ENCODE measurements at regions not wholly inside any gene's neighbourhood (a gene's known extent, or its start where the extent isn't known, plus 50 kb on each side); places are given as distances from the start of the nearest gene placed in this dataset.

GRCh38 chr1:230501242-230501641 lies 75.1 kb upstream of the PGBD5 start:
- no peak overlapping the region for H3K4me3 ChIP-seq (ENCODE audit: low read length)
- H3K4me1 ChIP-seq (ENCODE audit: control insufficient read depth, insufficient read depth, low read length) = no peaks in the 10 kb centered on the region
- no peaks in the 10 kb centered on the region for H3K9me3 ChIP-seq (ENCODE audit: control insufficient read depth, low read length)
- intact Hi-C loops (cut with DNase I) = no loop called here
- WGBS = 75% methylated on average over 2 of the region's 2 CpGs
- H3K27ac ChIP-seq (ENCODE audit: low read length) = no peak overlapping the region
- H3K27me3 ChIP-seq (ENCODE audit: control insufficient read depth, insufficient read depth) = no peaks in the 10 kb centered on the region
- ATAC-seq (no peak), DNase-seq (no peak)

DNA sequence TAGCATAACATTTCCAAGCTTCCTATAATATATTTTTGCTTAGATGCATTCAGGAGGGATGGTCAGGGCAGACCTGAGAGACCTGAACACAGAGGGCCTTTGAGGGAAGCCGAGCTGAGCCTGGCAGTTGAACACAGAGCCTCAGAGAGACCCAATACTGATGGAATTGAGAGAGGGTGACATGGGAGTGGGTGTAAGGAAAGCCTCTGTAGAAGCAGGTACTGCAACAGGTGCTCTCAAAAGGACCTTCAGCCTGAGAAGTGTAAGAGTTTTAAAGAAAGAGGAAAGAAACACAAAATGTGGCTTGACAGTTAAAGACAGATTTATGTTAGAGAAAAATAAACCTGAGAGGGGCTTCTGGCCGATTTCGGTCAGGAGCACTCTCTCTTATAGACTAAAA lies 73.9 kb upstream of the PGBD5 start:
- Histone ChIP-seq H3K27me3 (ENCODE audit: control insufficient read depth, insufficient read depth) (no peaks in the 10 kb centered on the region), H3K9me3 (ENCODE audit: control insufficient read depth, low read length) (no peaks in the 10 kb centered on the region), H3K4me1 (ENCODE audit: control insufficient read depth, insufficient read depth, low read length) (no peaks in the 10 kb centered on the region), H3K4me3 (ENCODE audit: low read length) (no peak overlapping the region), H3K27ac (ENCODE audit: low read length) (no peak overlapping the region)
- ATAC-seq = no peak
- WGBS = 81% methylated on average over 3 of the region's 3 CpGs
- DNase-seq = no peak
- intact Hi-C loops (cut with DNase I) = no loop called here

- H3K27ac ChIP-seq (ENCODE audit: low read length) = no peak overlapping the region
- H3K4me1 ChIP-seq (ENCODE audit: control insufficient read depth, insufficient read depth, low read length) = no peaks in the 10 kb centered on the region
- no peak for DNase-seq
- H3K4me3 ChIP-seq (ENCODE audit: low read length) = no peak overlapping the region
- no peak for ATAC-seq
- intact Hi-C loops (cut with DNase I) = no loop called here
- 86% methylated on average over 4 of the region's 4 CpGs for WGBS
- H3K27me3 ChIP-seq (ENCODE audit: control insufficient read depth, insufficient read depth) = no peaks in the 10 kb centered on the region
- no peaks in the 10 kb centered on the region for H3K9me3 ChIP-seq (ENCODE audit: control insufficient read depth, low read length)
These were observed 73.4 kb upstream of the PGBD5 start for GRCh38 chr1:230499496-230499895.

DNA sequence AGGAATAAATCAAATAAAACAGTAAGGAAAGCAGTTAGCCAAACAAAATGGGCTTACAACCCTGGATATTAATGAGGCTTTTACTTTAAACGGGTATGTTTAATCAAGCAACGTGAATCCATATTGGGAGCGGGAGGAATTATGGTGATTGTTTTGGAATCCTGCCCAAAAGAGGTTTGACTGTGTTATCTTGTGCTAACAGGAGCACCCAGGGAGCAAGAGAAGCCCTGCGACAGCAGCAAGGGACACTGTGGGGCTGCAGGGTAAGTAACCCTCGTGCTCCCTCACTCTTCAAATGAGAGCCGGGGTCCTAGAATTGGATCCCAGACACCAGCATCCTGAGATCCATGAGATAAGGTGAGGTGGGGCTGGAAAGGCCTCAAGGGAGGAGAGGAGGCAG lies 72.6 kb upstream of the PGBD5 start:
- intact Hi-C loops (cut with DNase I) = no loop called here
- Histone ChIP-seq H3K27me3 (ENCODE audit: control insufficient read depth, insufficient read depth) (no peaks in the 10 kb centered on the region), H3K4me1 (ENCODE audit: control insufficient read depth, insufficient read depth, low read length) (no peaks in the 10 kb centered on the region), H3K27ac (ENCODE audit: low read length) (no peak overlapping the region), H3K9me3 (ENCODE audit: control insufficient read depth, low read length) (no peaks in the 10 kb centered on the region), H3K4me3 (ENCODE audit: low read length) (no peak overlapping the region)
- WGBS = 45% methylated on average over 6 of the region's 6 CpGs
- ATAC-seq (no peak), DNase-seq (no peak)

DNA sequence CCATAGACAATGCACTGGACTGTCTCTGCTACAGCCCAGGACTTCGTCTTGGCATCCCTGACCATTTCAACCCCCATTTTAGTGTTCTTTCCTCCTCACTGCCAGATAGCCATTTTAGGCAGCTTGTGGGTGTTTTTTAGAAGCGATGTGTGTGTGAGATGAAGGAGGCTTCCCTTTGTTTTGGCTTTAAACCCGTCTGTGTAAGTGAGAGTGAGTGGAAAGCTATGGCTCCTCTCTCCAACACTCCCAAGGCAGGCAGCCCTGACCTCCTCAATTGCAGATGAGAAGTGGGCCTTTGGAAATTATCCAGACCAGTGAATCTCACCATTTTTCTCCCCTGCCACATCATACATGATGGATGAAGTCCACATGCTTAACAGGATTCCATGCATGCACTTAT lies 70.3 kb upstream of the PGBD5 start:
- ATAC-seq (no peak), DNase-seq (no peak)
- no peaks in the 10 kb centered on the region for H3K4me1 ChIP-seq (ENCODE audit: control insufficient read depth, insufficient read depth, low read length)
- H3K9me3 ChIP-seq (ENCODE audit: control insufficient read depth, low read length) = no peaks in the 10 kb centered on the region
- intact Hi-C loops (cut with DNase I) = no loop called here
- no peaks in the 10 kb centered on the region for H3K27me3 ChIP-seq (ENCODE audit: control insufficient read depth, insufficient read depth)
- H3K27ac ChIP-seq (ENCODE audit: low read length) = no peak overlapping the region
- H3K4me3 ChIP-seq (ENCODE audit: low read length) = no peak overlapping the region
- 37% methylated on average over 3 of the region's 3 CpGs for WGBS

GRCh38 chr1:230495891-230496385 lies 69.8 kb upstream of the PGBD5 start:
- intact Hi-C loops (cut with DNase I) = no loop called here
- H3K4me3 ChIP-seq (ENCODE audit: low read length) = peak overlapping the region; percentile 30
- ATAC-seq = peak; percentile 39 to 54
- DNase-seq = peak; percentile 33 to 60 (median 55)
- H3K27ac ChIP-seq (ENCODE audit: low read length) = no peak overlapping the region
- H3K4me1 ChIP-seq (ENCODE audit: control insufficient read depth, insufficient read depth, low read length) = no peaks in the 10 kb centered on the region
- H3K9me3 ChIP-seq (ENCODE audit: control insufficient read depth, low read length) = no peaks in the 10 kb centered on the region
- no peaks in the 10 kb centered on the region for H3K27me3 ChIP-seq (ENCODE audit: control insufficient read depth, insufficient read depth)
- WGBS = 60% methylated on average over 11 of the region's 11 CpGs

DNA sequence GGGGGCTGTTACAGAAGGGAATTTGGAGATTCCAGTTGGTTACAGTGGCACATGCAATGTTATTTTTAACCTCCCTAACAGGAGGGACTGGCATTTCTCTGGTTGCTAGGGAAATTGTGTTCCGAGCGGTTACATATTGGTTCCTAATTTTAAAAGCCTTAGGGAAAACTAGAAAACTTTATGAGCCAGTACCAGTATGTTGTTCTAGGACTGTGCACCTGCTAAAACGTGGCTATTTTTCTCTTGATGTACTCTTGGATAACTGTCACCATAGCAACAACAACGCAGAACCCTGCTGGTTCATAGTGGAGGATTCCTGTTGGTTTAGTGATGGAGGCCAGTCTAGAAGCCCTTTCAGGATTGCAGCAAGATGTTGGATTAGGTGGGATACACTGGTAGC lies 68.9 kb upstream of the PGBD5 start:
- WGBS = 79% methylated on average over 4 of the region's 4 CpGs
- H3K27me3 ChIP-seq (ENCODE audit: control insufficient read depth, insufficient read depth) = no peaks in the 10 kb centered on the region
- DNase-seq (no peak), ATAC-seq (no peak)
- intact Hi-C loops (cut with DNase I) = no loop called here
- H3K4me3 ChIP-seq (ENCODE audit: low read length) = no peak overlapping the region
- H3K9me3 ChIP-seq (ENCODE audit: control insufficient read depth, low read length) = no peaks in the 10 kb centered on the region
- H3K4me1 ChIP-seq (ENCODE audit: control insufficient read depth, insufficient read depth, low read length) = no peaks in the 10 kb centered on the region
- no peak overlapping the region for H3K27ac ChIP-seq (ENCODE audit: low read length)

DNA sequence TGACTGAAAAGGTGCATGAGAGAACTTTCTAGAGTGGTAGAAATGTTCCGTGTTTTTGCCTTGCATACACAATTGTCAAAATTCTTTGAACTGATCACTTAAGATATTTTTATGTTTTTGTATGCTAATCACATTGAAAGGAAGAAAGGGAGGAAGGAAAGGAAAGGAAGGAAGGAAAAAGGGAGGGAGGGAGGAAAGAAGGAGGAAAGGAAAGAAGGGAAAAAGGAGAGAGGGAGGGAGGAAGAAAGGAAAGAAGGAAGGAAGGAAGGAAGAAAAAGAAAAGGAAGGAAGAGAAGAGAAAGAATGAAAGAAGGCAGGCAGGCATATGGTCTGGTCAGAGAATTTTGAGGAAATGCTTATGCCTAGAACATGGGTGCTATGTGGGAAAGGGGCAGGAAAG lies 68.4 kb upstream of the PGBD5 start:
- no peak for ATAC-seq
- WGBS = 97% methylated on average over 1 of the region's 1 CpG
- intact Hi-C loops (cut with DNase I) = no loop called here

GRCh38 chr1:230494026-230494425 lies 67.9 kb upstream of the PGBD5 start:
- no peak for DNase-seq
- no peaks in the 10 kb centered on the region for H3K4me1 ChIP-seq (ENCODE audit: control insufficient read depth, insufficient read depth, low read length)
- 73% methylated on average over 1 of the region's 1 CpG for WGBS
- no peak overlapping the region for H3K4me3 ChIP-seq (ENCODE audit: low read length)
- no peak for ATAC-seq
- H3K27me3 ChIP-seq (ENCODE audit: control insufficient read depth, insufficient read depth) = no peaks in the 10 kb centered on the region
- H3K9me3 ChIP-seq (ENCODE audit: control insufficient read depth, low read length) = no peaks in the 10 kb centered on the region
- no peak overlapping the region for H3K27ac ChIP-seq (ENCODE audit: low read length)
- intact Hi-C loops (cut with DNase I) = no loop called here

More for the DNA sequence above, 68.4 kb upstream of the PGBD5 start:
- H3K27ac ChIP-seq (ENCODE audit: low read length) = no peak overlapping the region
- H3K4me3 ChIP-seq (ENCODE audit: low read length) = no peak overlapping the region
- H3K27me3 ChIP-seq (ENCODE audit: control insufficient read depth, insufficient read depth) = no peaks in the 10 kb centered on the region
- no peaks in the 10 kb centered on the region for H3K9me3 ChIP-seq (ENCODE audit: control insufficient read depth, low read length)
- no peak for DNase-seq
- H3K4me1 ChIP-seq (ENCODE audit: control insufficient read depth, insufficient read depth, low read length) = no peaks in the 10 kb centered on the region

- Histone ChIP-seq H3K27me3 (ENCODE audit: control insufficient read depth, insufficient read depth) (no peaks in the 10 kb centered on the region), H3K9me3 (ENCODE audit: control insufficient read depth, low read length) (no peaks in the 10 kb centered on the region), H3K4me1 (ENCODE audit: control insufficient read depth, insufficient read depth, low read length) (no peaks in the 10 kb centered on the region), H3K27ac (ENCODE audit: low read length) (no peak overlapping the region), H3K4me3 (ENCODE audit: low read length) (no peak overlapping the region)
- peak in 1 of 2 donors; percentile 51 for ATAC-seq
- intact Hi-C loops (cut with DNase I) = no loop called here
- no peak for DNase-seq
- 44% methylated on average over 3 of the region's 3 CpGs for WGBS
These were observed 67.1 kb upstream of the PGBD5 start for GRCh38 chr1:230493264-230493663.

DNA sequence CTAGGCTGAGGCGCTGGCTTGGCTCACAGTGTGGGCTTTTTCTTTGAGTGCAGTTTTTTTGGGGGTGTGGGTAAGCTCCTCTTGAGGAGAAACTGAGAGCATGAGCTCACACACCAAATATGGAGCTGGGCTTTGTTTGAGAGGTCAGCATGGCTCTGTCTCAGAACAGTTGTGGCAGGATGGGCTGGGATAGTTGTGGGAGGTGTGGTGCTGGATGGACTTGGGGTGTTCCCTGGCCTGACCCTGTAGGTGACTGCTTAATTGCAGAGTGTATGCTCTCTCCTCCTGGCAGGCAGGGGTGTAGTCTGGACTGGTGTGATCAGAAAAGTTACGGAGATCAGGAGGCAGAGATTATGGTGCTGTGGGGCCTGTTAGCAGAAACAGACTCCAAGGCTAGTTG lies 64.3 kb upstream of the PGBD5 start:
- DNase-seq (no peak), ATAC-seq (no peak)
- 93% methylated on average over 2 of the region's 2 CpGs for WGBS

GRCh38 chr1:230487773-230488428 lies 61.8 kb upstream of the PGBD5 start:
- Histone ChIP-seq H3K4me1 (ENCODE audit: control insufficient read depth, insufficient read depth, low read length) (no peaks in the 10 kb centered on the region), H3K27me3 (ENCODE audit: control insufficient read depth, insufficient read depth) (no peaks in the 10 kb centered on the region), H3K4me3 (ENCODE audit: low read length) (no peak overlapping the region), H3K27ac (ENCODE audit: low read length) (no peak overlapping the region), H3K9me3 (ENCODE audit: control insufficient read depth, low read length) (no peaks in the 10 kb centered on the region)
- ATAC-seq (no peak), DNase-seq (no peak)
- intact Hi-C loops (cut with DNase I) = no loop called here
- WGBS = 76% methylated on average over 4 of the region's 4 CpGs

More for the DNA sequence above, 64.3 kb upstream of the PGBD5 start:
- H3K27ac ChIP-seq (ENCODE audit: low read length) = no peak overlapping the region
- H3K4me1 ChIP-seq (ENCODE audit: control insufficient read depth, insufficient read depth, low read length) = no peaks in the 10 kb centered on the region
- H3K4me3 ChIP-seq (ENCODE audit: low read length) = no peak overlapping the region
- no peaks in the 10 kb centered on the region for H3K9me3 ChIP-seq (ENCODE audit: control insufficient read depth, low read length)
- intact Hi-C loops (cut with DNase I) = no loop called here
- no peaks in the 10 kb centered on the region for H3K27me3 ChIP-seq (ENCODE audit: control insufficient read depth, insufficient read depth)

All from right cardiac atrium (tissue), 5 donors.